ENCODE measurements at regions not wholly inside any gene's neighbourhood (a gene's known extent, or its start where the extent isn't known, plus 50 kb on each side); places are given as distances from the start of the nearest gene placed in this dataset.

GRCh38 chr22:48736593-48737460 is 1090.8 kb downstream of the BRD1 start:
- no peak for DNase-seq (ENCODE audit: extremely low read depth, low read depth)
- TF ChIP-seq, protein P1, sequence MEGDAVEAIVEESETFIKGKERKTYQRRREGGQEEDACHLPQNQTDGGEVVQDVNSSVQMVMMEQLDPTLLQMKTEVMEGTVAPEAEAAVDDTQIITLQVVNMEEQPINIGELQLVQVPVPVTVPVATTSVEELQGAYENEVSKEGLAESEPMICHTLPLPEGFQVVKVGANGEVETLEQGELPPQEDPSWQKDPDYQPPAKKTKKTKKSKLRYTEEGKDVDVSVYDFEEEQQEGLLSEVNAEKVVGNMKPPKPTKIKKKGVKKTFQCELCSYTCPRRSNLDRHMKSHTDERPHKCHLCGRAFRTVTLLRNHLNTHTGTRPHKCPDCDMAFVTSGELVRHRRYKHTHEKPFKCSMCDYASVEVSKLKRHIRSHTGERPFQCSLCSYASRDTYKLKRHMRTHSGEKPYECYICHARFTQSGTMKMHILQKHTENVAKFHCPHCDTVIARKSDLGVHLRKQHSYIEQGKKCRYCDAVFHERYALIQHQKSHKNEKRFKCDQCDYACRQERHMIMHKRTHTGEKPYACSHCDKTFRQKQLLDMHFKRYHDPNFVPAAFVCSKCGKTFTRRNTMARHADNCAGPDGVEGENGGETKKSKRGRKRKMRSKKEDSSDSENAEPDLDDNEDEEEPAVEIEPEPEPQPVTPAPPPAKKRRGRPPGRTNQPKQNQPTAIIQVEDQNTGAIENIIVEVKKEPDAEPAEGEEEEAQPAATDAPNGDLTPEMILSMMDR (IDR thresholded peaks at IDR 0.05; ENCODE audit: low read depth, low read length, missing control alignments), result no peak
- no peak overlapping the region for H3K4me3 ChIP-seq (replicated peaks; ENCODE audit: low read depth, low read length)

GRCh38 chr22:48734961-48735360 is 1092.7 kb downstream of the BRD1 start:
- H3K4me3 ChIP-seq (replicated peaks; ENCODE audit: low read depth, low read length), result no peak overlapping the region
- DNase-seq (ENCODE audit: extremely low read depth, low read depth), result no peak
- TF ChIP-seq, protein P1 (IDR thresholded peaks at IDR 0.05; ENCODE audit: low read depth, low read length, missing control alignments), result no peak

- no peak overlapping the region for H3K4me3 ChIP-seq (replicated peaks; ENCODE audit: low read depth, low read length)
- TF ChIP-seq, protein P1 (IDR thresholded peaks at IDR 0.05; ENCODE audit: low read depth, low read length, missing control alignments), result no peak
These were observed 1093.3 kb downstream of the BRD1 start for GRCh38 chr22:48734359-48734758.

DNA sequence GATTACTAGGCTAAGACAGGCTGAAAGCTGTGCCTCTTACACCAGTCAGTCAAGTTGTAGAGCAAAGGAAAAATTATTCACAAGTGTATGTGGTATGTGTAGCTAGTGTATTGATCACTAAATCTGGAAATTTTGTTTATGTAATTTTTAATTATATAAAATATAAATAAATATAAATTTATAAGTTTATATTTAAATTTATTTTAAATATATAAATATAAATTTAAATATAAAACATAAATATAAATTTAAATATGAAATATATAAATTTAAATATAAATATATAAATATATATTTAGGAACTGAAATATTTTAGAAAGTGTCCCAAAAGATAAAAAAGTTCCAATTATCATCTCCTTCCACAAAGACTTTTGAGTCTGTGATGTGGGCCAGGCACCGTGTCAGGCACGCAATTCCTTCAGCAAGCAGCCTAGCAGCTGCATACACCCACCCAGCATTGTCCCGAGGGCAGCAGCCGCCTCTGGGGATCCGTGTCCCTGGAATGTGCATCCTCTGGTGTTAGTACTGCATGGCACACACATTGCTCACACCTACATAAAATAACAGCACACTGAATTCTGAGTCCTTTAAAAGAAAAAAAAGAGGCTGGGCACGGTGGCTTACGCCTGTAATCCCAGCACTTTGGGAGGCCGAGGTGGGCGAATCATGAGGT is 1098.0 kb downstream of the BRD1 start:
- no peak for DNase-seq (ENCODE audit: extremely low read depth, low read depth)
- no peak overlapping the region for H3K4me3 ChIP-seq (replicated peaks; ENCODE audit: low read depth, low read length)
- TF ChIP-seq, protein P1 (IDR thresholded peaks at IDR 0.05; ENCODE audit: low read depth, low read length, missing control alignments), result no peak

More at GRCh38 chr22:48734359-48734758, 1093.3 kb downstream of the BRD1 start:
- DNase-seq (ENCODE audit: extremely low read depth, low read depth), result no peak

GRCh38 chr22:48727454-48728058 is 1100.1 kb downstream of the BRD1 start:
- TF ChIP-seq, protein P1 (IDR thresholded peaks at IDR 0.05; ENCODE audit: low read depth, low read length, missing control alignments), result no peak
- no peak for DNase-seq (ENCODE audit: extremely low read depth, low read depth)
- H3K4me3 ChIP-seq (replicated peaks; ENCODE audit: low read depth, low read length), result no peak overlapping the region

DNA sequence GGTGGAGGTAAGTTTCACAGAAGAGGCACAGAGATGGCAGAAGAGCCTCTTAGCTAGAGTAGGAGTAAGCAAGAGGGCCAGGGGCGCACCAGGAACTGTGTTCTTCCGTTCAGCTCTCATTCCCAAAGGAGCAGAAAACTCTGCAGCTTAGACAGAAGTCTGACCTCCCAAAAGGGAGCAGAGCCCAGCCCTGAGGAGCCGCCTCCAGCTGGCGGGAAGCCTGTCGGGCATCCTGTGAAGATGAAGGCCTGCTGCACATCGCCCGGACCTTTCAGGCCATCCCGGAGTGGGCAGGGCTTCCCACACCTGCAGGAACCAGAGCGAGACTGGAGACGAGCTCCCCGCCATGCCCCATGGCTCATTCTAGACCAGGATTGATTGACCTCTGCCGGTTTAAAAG is 1102.8 kb downstream of the BRD1 start:
- no peak for DNase-seq (ENCODE audit: extremely low read depth, low read depth)
- H3K4me3 ChIP-seq (replicated peaks; ENCODE audit: low read depth, low read length), result no peak overlapping the region
- TF ChIP-seq, protein P1 (IDR thresholded peaks at IDR 0.05; ENCODE audit: low read depth, low read length, missing control alignments), result no peak
